ENCODE measurements at regions not wholly inside any gene's neighbourhood (a gene's known extent, or its start where the extent isn't known, plus 50 kb on each side); places are given as distances from the start of the nearest gene placed in this dataset.

- CTCF ChIA-PET, result no interaction called here
- Mint-ChIP-seq H3K9me3 (ENCODE audit: low read depth, unreplicated experiment) (no peaks in the 10 kb centered on the region), H3K4me1 (ENCODE audit: low read depth, unreplicated experiment) (no peaks in the 10 kb centered on the region), H3K27me3 (ENCODE audit: unreplicated experiment) (no peaks in the 10 kb centered on the region), H3K27ac (ENCODE audit: unreplicated experiment) (no peak overlapping the region), H3K4me3 (ENCODE audit: low read depth, unreplicated experiment) (no peak overlapping the region), H3K36me3 (ENCODE audit: insufficient read depth, unreplicated experiment) (no peaks in the 10 kb centered on the region)
- TF ChIP-seq CTCF (IDR thresholded peaks at IDR 0.05; ENCODE audit: unreplicated experiment), result no peak
- intact Hi-C loops (cut with micrococcal nuclease; ENCODE audit: unreplicated experiment), result no loop called here
- no TSS peak for BruUV-seq (replicated peaks)
- DNase-seq, result no peak
These were observed 665.3 kb downstream of the STPG2 start for GRCh38 chr4:97477974-97478373.

GRCh38 chr4:97479388-97479787 lies 663.9 kb downstream of the STPG2 start:
- DNase-seq, result no peak
- H3K27ac Mint-ChIP-seq (ENCODE audit: unreplicated experiment), result no peak overlapping the region
- intact Hi-C loops (cut with micrococcal nuclease; ENCODE audit: unreplicated experiment), result no loop called here
- H3K27me3 Mint-ChIP-seq (ENCODE audit: unreplicated experiment), result no peaks in the 10 kb centered on the region
- BruUV-seq (replicated peaks), result no TSS peak
- no peaks in the 10 kb centered on the region for H3K9me3 Mint-ChIP-seq (ENCODE audit: low read depth, unreplicated experiment)
- H3K4me1 Mint-ChIP-seq (ENCODE audit: low read depth, unreplicated experiment), result no peaks in the 10 kb centered on the region
- no peak for TF ChIP-seq CTCF (IDR thresholded peaks at IDR 0.05; ENCODE audit: unreplicated experiment)
- CTCF ChIA-PET, result no interaction called here
- no peak overlapping the region for H3K4me3 Mint-ChIP-seq (ENCODE audit: low read depth, unreplicated experiment)
- no peaks in the 10 kb centered on the region for H3K36me3 Mint-ChIP-seq (ENCODE audit: insufficient read depth, unreplicated experiment)

- peaks cover 18% of the 10 kb centered on the region for H3K4me1 Mint-ChIP-seq (ENCODE audit: low read depth, unreplicated experiment)
- no peak overlapping the region for H3K27ac Mint-ChIP-seq (ENCODE audit: unreplicated experiment)
- intact Hi-C loops (cut with micrococcal nuclease; ENCODE audit: unreplicated experiment), result loop anchor here (5.0 kb wide), 1 partner anchor 35 kb away; no protein-coding TSS in a partner anchor
- CTCF ChIA-PET, result no interaction called here
- H3K27me3 Mint-ChIP-seq (ENCODE audit: unreplicated experiment), result no peaks in the 10 kb centered on the region
- no peak overlapping the region for H3K4me3 Mint-ChIP-seq (ENCODE audit: low read depth, unreplicated experiment)
- H3K36me3 Mint-ChIP-seq (ENCODE audit: insufficient read depth, unreplicated experiment), result no peaks in the 10 kb centered on the region
- H3K9me3 Mint-ChIP-seq (ENCODE audit: low read depth, unreplicated experiment), result no peaks in the 10 kb centered on the region
- TF ChIP-seq CTCF (IDR thresholded peaks at IDR 0.05; ENCODE audit: unreplicated experiment), result no peak
- no TSS peak for BruUV-seq (replicated peaks)
- no peak for DNase-seq
These were observed 651.4 kb downstream of the STPG2 start for GRCh38 chr4:97491856-97492255.

- CTCF ChIA-PET, result no interaction called here
- Mint-ChIP-seq H3K27ac (ENCODE audit: unreplicated experiment) (peak overlapping the region; percentile 63), H3K36me3 (ENCODE audit: insufficient read depth, unreplicated experiment) (no peaks in the 10 kb centered on the region), H3K27me3 (ENCODE audit: unreplicated experiment) (no peaks in the 10 kb centered on the region), H3K4me1 (ENCODE audit: low read depth, unreplicated experiment) (peaks cover 18% of the 10 kb centered on the region), H3K4me3 (ENCODE audit: low read depth, unreplicated experiment) (no peak overlapping the region), H3K9me3 (ENCODE audit: low read depth, unreplicated experiment) (no peaks in the 10 kb centered on the region)
- intact Hi-C loops (cut with micrococcal nuclease; ENCODE audit: unreplicated experiment), result loop anchor here (2.0 to 5.0 kb wide), 2 partner anchors 37 to 61 kb away; no protein-coding TSS in a partner anchor
- no peak for DNase-seq
- TF ChIP-seq CTCF (IDR thresholded peaks at IDR 0.05; ENCODE audit: unreplicated experiment), result no peak
- BruUV-seq (replicated peaks), result no TSS peak
These were observed 649.3 kb downstream of the STPG2 start for GRCh38 chr4:97493815-97494518.
